ENCODE measurements at regions not wholly inside any gene's neighbourhood (a gene's known extent, or its start where the extent isn't known, plus 50 kb on each side); places are given as distances from the start of the nearest gene placed in this dataset.

DNA sequence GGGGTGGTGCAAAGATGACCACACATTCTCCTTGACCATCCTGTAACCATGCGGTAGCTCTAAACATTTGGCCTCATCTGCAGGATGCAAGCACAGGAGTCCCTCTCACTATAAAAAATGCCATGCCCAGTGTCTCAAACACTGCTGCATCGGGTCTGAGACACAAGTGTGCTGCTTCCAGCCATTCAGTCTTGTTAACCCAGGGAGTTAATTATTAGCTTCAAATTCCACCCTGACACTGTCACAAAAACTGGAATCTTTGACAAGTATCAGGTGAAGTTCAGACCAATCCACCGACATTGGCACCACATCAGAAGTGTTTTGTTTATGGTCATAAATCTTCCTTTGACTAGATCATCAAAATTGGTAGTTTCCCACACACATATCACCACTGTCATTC lies 119.1 kb upstream of the RASEF start:
- H3K36me3 ChIP-seq (ENCODE audit: control insufficient read depth, insufficient read depth, low read length), result no peaks in the 10 kb centered on the region
- no peaks in the 10 kb centered on the region for H3K9me3 ChIP-seq (ENCODE audit: control insufficient read depth, insufficient read depth, low read depth, low read length)
- no peak overlapping the region for H3K27ac ChIP-seq (ENCODE audit: insufficient read depth, low read length)
- H4K20me1 ChIP-seq (ENCODE audit: control insufficient read depth, extremely low read depth, insufficient read depth, low read length), result no peaks in the 10 kb centered on the region
- no peak overlapping the region for H2AFZ ChIP-seq (ENCODE audit: low read length)
- H3K9ac ChIP-seq (ENCODE audit: insufficient read depth, low read length), result no peak overlapping the region
- no peak for DNase-seq (ENCODE audit: low read depth in 2 of 2)
- H3K79me2 ChIP-seq (ENCODE audit: control insufficient read depth, insufficient read depth, low read length), result no peaks in the 10 kb centered on the region
- H3K4me1 ChIP-seq (ENCODE audit: control insufficient read depth, extremely low read depth, insufficient read depth, low read length), result no peaks in the 10 kb centered on the region
- no peak for TF ChIP-seq EZH2 (IDR thresholded peaks at IDR 0.05; ENCODE audit: low read length, missing control alignments)
- TF ChIP-seq, protein P1, sequence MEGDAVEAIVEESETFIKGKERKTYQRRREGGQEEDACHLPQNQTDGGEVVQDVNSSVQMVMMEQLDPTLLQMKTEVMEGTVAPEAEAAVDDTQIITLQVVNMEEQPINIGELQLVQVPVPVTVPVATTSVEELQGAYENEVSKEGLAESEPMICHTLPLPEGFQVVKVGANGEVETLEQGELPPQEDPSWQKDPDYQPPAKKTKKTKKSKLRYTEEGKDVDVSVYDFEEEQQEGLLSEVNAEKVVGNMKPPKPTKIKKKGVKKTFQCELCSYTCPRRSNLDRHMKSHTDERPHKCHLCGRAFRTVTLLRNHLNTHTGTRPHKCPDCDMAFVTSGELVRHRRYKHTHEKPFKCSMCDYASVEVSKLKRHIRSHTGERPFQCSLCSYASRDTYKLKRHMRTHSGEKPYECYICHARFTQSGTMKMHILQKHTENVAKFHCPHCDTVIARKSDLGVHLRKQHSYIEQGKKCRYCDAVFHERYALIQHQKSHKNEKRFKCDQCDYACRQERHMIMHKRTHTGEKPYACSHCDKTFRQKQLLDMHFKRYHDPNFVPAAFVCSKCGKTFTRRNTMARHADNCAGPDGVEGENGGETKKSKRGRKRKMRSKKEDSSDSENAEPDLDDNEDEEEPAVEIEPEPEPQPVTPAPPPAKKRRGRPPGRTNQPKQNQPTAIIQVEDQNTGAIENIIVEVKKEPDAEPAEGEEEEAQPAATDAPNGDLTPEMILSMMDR (conservative IDR thresholded peaks at IDR 0.05 in 1 of 2, IDR thresholded peaks at IDR 0.05 in 1 of 2; ENCODE audit: low read depth in 1 of 2, low read length in 2 of 2), result no peak
- no peak overlapping the region for H3K4me3 ChIP-seq (replicated peaks in 1 of 4; ENCODE audit: control extremely low read depth in 1 of 4, insufficient read depth in 1 of 4, low read depth in 3 of 4, low read length in 4 of 4)
- no peaks in the 10 kb centered on the region for H3K27me3 ChIP-seq (ENCODE audit: control insufficient read depth, insufficient read depth, low read length)
- no peak overlapping the region for H3K4me2 ChIP-seq (ENCODE audit: extremely low read depth, insufficient read depth, low read length)

DNA sequence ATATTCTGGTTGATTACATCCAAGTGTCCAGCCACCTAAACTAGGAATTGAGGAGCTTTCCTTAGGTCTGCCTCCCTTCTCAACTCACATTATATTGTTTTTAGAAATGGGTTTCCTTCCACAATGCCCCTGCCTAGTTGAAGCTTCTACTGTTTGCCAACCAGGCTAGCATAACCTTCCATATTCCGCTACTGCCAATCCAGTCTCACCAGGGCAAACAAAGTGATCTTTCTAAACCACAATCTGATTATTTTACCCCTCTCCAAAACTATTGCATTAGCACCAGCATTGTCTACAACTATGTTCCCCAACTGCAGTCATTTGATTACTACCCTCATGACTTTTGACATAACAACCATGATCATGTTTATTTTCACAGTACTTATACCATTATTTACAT lies 115.8 kb upstream of the RASEF start:
- Histone ChIP-seq H3K9ac (ENCODE audit: insufficient read depth, low read length) (no peak overlapping the region), H3K9me3 (ENCODE audit: control insufficient read depth, insufficient read depth, low read depth, low read length) (no peaks in the 10 kb centered on the region), H3K4me3 (replicated peaks in 1 of 4; ENCODE audit: control extremely low read depth in 1 of 4, insufficient read depth in 1 of 4, low read depth in 3 of 4, low read length in 4 of 4) (no peak overlapping the region), H3K4me1 (ENCODE audit: control insufficient read depth, extremely low read depth, insufficient read depth, low read length) (no peaks in the 10 kb centered on the region), H3K27ac (ENCODE audit: insufficient read depth, low read length) (no peak overlapping the region), H3K79me2 (ENCODE audit: control insufficient read depth, insufficient read depth, low read length) (no peaks in the 10 kb centered on the region), H3K4me2 (ENCODE audit: extremely low read depth, insufficient read depth, low read length) (no peak overlapping the region), H3K36me3 (ENCODE audit: control insufficient read depth, insufficient read depth, low read length) (no peaks in the 10 kb centered on the region), H3K27me3 (ENCODE audit: control insufficient read depth, insufficient read depth, low read length) (no peaks in the 10 kb centered on the region), H4K20me1 (ENCODE audit: control insufficient read depth, extremely low read depth, insufficient read depth, low read length) (no peaks in the 10 kb centered on the region), H2AFZ (ENCODE audit: low read length) (no peak overlapping the region)
- no peak for DNase-seq (ENCODE audit: low read depth in 2 of 2)
- TF ChIP-seq EZH2 (IDR thresholded peaks at IDR 0.05; ENCODE audit: low read length, missing control alignments), result no peak
- TF ChIP-seq, protein P1 (conservative IDR thresholded peaks at IDR 0.05 in 1 of 2, IDR thresholded peaks at IDR 0.05 in 1 of 2; ENCODE audit: low read depth in 1 of 2, low read length in 2 of 2), result no peak

DNA sequence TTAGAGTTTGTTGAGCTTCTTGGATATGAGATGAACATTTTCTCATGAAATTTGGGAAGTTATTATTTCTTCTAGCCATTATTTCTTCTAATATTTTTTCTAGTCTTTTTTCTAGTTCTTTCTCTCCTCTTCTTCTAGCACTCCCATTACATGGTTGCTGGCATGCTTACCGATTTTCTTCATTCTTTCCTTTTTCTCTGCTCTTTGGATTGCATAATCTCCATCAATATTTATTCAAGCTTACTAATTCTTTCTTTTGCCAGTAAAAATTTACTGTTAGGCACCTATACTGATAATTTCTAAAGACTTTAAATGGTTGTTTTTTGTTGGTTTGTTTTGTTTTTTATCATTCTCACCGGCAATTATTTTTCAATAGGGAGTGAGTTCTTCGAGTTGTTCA lies 114.8 kb upstream of the RASEF start:
- Histone ChIP-seq H3K4me2 (ENCODE audit: extremely low read depth, insufficient read depth, low read length) (no peak overlapping the region), H2AFZ (ENCODE audit: low read length) (no peak overlapping the region), H3K9ac (ENCODE audit: insufficient read depth, low read length) (no peak overlapping the region), H3K4me1 (ENCODE audit: control insufficient read depth, extremely low read depth, insufficient read depth, low read length) (no peaks in the 10 kb centered on the region), H3K4me3 (replicated peaks in 1 of 4; ENCODE audit: control extremely low read depth in 1 of 4, insufficient read depth in 1 of 4, low read depth in 3 of 4, low read length in 4 of 4) (no peak overlapping the region), H4K20me1 (ENCODE audit: control insufficient read depth, extremely low read depth, insufficient read depth, low read length) (no peaks in the 10 kb centered on the region), H3K9me3 (ENCODE audit: control insufficient read depth, insufficient read depth, low read depth, low read length) (no peaks in the 10 kb centered on the region), H3K27ac (ENCODE audit: insufficient read depth, low read length) (no peak overlapping the region), H3K27me3 (ENCODE audit: control insufficient read depth, insufficient read depth, low read length) (no peaks in the 10 kb centered on the region), H3K36me3 (ENCODE audit: control insufficient read depth, insufficient read depth, low read length) (no peaks in the 10 kb centered on the region), H3K79me2 (ENCODE audit: control insufficient read depth, insufficient read depth, low read length) (no peaks in the 10 kb centered on the region)
- no peak for DNase-seq (ENCODE audit: low read depth in 2 of 2)
- TF ChIP-seq EZH2 (IDR thresholded peaks at IDR 0.05; ENCODE audit: low read length, missing control alignments), result no peak
- TF ChIP-seq, protein P1 (conservative IDR thresholded peaks at IDR 0.05 in 1 of 2, IDR thresholded peaks at IDR 0.05 in 1 of 2; ENCODE audit: low read depth in 1 of 2, low read length in 2 of 2), result no peak

All from fibroblast of lung (primary cell).